Activated B cell treated with CpG ODN at 0.5 μM for 24 hours (primary cell): ENCODE measurements at regions not wholly inside any gene's neighbourhood (a gene's known extent, or its start where the extent isn't known, plus 50 kb on each side); places are given as distances from the start of the nearest gene placed in this dataset.
"Not testable (repeated sequence)": the region's sequence is repeated elsewhere in the genome, so short reads cannot be mapped to it uniquely, and the experiment has no call there.

Source experiments
- ATAC-seq: fragments of 200-7000 bp; cut with Tn5 transposase; one replicate; pipeline ENCODE4 v1.10.0; 2021; ENCODE audit warnings: low read depth, mild to moderate bottlenecking, moderate library complexity
- CTCF ChIA-PET: fragments of 350-600 bp; sonication (Branson Sonifier 250); formaldehyde crosslinking; loops from one replicate; lab custom pipeline; 2021; ENCODE audit warnings: antibody characterized with exemption; lab: Charles Lee
- POLR2A ChIA-PET: fragments of 350-600 bp; sonication (Branson Sonifier 250); formaldehyde crosslinking; loops from one replicate; lab custom pipeline; 2021; ENCODE audit warnings: antibody characterized with exemption; lab: Charles Lee
- DNase-seq: peaks from one replicate; pipeline ENCODE4 v3.0.0; 2022
- H3K27ac Mint-ChIP-seq: one replicate; pipeline ENCODE4 v1.8.0; 2020; ENCODE audit warnings: mixed read lengths
- H3K27me3 Mint-ChIP-seq: one replicate; pipeline ENCODE4 v1.8.0; 2021; ENCODE audit warnings: mixed read lengths
- H3K36me3 Mint-ChIP-seq: one replicate; pipeline ENCODE4 v1.8.0; 2021; ENCODE audit warnings: low read depth, mixed read lengths
- H3K4me1 Mint-ChIP-seq: one replicate; pipeline ENCODE4 v1.8.0; 2021; ENCODE audit warnings: mixed read lengths
- H3K4me3 Mint-ChIP-seq: one replicate; pipeline ENCODE4 v1.8.0; 2020; ENCODE audit warnings: mild to moderate bottlenecking, mixed read lengths
- H3K9me3 Mint-ChIP-seq: one replicate; pipeline ENCODE4 v1.8.0; 2020; ENCODE audit warnings: mixed read lengths
- CTCF ChIP-seq: fragments of 200-600 bp; IDR thresholded peaks from one replicate; pipeline ENCODE4 v1.8.0; 2022; ENCODE audit warnings: antibody characterized with exemption, mild to moderate bottlenecking
- intact Hi-C: fragments of 100-400 bp; cut with micrococcal nuclease; formaldehyde crosslinking; loops from one replicate; pipeline ENCODE4 v1.15.1; 2024

GRCh38 chr18:47383729-47384128, 132.3 kb upstream of the SKOR2 start:
- intact Hi-C loops = no loop called here
- DNase-seq (no peak), ATAC-seq (no peak)
- ChIA-PET POLR2A (no interaction called here), CTCF (no interaction called here)
- Mint-ChIP-seq H3K36me3 (no peaks in the 10 kb centered on the region), H3K4me1 (no peaks in the 10 kb centered on the region), H3K27me3 (peaks cover 17% of the 10 kb centered on the region), H3K4me3 (no peak overlapping the region), H3K9me3 (no peaks in the 10 kb centered on the region), H3K27ac (no peak overlapping the region)
- no peak for TF ChIP-seq CTCF

DNA sequence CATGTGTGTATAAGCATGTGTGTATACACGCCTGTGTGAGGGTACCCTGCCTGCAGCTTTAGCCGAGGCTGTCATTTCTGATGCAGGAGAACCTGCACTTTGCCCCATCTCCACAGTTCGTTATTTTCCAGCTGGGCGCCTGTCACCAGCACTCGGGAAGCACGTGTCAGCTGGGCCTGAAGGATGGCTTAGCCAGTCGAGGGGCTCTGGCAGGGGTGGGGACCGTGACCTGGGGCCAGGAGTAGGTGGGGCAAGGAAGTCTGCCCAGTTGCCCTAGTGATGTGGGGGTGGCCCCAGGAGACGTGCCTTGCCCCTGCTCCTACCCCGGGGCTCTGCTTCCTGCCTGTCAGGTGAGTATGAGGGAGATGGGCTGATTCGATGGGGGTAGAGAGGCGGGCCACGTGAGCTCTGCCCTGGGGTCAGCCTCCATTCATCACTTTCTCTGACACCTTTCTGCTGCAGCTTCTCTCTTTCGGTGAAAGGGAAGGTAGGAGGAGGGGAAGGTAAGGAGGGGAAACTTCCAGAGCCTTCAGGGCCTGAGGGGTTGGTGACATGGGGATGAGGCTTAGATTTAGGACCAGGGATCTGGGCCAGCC, 130.6 kb upstream of the SKOR2 start:
- DNase-seq (no peak), ATAC-seq (no peak)
- POLR2A ChIA-PET = no interaction called here
- no peak for TF ChIP-seq CTCF
- Mint-ChIP-seq H3K27me3 (peaks cover 12% of the 10 kb centered on the region), H3K27ac (no peak overlapping the region), H3K4me1 (no peaks in the 10 kb centered on the region), H3K9me3 (no peaks in the 10 kb centered on the region), H3K4me3 (no peak overlapping the region), H3K36me3 (no peaks in the 10 kb centered on the region)
- CTCF ChIA-PET = no interaction called here
- intact Hi-C loops = no loop called here

DNA sequence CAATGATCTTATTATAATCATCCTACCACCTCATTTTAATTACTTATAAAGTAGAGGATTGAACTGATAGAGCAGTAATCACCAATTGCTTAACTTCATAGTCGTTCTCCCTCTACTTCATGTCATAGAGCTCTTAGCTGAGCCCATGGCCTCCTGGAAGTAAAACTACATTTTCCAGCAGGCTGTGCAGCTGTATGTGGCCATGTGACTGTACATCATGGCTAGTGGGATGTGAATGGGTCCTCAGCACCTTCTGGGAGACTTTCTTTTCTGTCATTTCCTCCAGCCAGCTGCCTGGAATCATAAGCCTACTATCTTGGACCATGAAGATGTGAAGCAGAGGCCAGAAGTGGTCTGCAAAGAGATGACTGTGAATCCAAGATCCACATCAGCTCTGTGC, 128.7 kb upstream of the SKOR2 start:
- intact Hi-C loops = no loop called here
- H3K27ac Mint-ChIP-seq = no peak overlapping the region
- H3K36me3 Mint-ChIP-seq = no peaks in the 10 kb centered on the region
- CTCF ChIA-PET = no interaction called here
- POLR2A ChIA-PET = no interaction called here
- H3K4me3 Mint-ChIP-seq = no peak overlapping the region
- TF ChIP-seq CTCF = no peak
- ATAC-seq (no peak), DNase-seq (no peak)
- no peaks in the 10 kb centered on the region for H3K9me3 Mint-ChIP-seq
- no peaks in the 10 kb centered on the region for H3K4me1 Mint-ChIP-seq
- peaks cover 12% of the 10 kb centered on the region for H3K27me3 Mint-ChIP-seq

DNA sequence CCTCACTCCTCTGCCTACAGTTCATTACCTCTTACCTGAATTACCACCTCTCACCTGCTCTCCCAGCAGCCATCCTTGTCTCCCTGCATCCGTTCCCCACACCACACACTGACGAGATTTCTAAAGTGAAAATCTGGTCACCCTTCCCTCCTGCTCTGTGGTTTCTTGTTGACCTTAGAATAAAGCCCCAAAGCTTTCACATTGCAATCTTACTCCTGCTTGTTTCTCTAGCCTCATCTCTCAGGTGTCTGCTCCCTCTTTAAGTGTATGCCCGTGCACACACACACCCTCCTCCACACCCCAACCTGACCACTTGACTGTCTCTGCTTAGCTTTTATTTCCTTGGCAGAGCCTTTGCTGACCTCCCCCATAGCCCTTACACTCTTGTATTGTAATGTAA, 122.0 kb upstream of the SKOR2 start:
- H3K4me1 Mint-ChIP-seq = no peaks in the 10 kb centered on the region
- POLR2A ChIA-PET = no interaction called here
- TF ChIP-seq CTCF = no peak
- H3K4me3 Mint-ChIP-seq = no peak overlapping the region
- no peaks in the 10 kb centered on the region for H3K9me3 Mint-ChIP-seq
- no peak overlapping the region for H3K27ac Mint-ChIP-seq
- H3K36me3 Mint-ChIP-seq = no peaks in the 10 kb centered on the region
- intact Hi-C loops = no loop called here
- no peak for DNase-seq
- H3K27me3 Mint-ChIP-seq = peaks cover 7% of the 10 kb centered on the region
- no peak for ATAC-seq
- CTCF ChIA-PET = no interaction called here

- POLR2A ChIA-PET = no interaction called here
- Mint-ChIP-seq H3K36me3 (no peaks in the 10 kb centered on the region), H3K9me3 (peaks cover 9% of the 10 kb centered on the region), H3K4me3 (no peak overlapping the region), H3K4me1 (no peaks in the 10 kb centered on the region), H3K27ac (no peak overlapping the region), H3K27me3 (peaks cover 8% of the 10 kb centered on the region)
- CTCF ChIA-PET = no interaction called here
- ATAC-seq = no peak
- intact Hi-C loops = no loop called here
- no peak for DNase-seq
- TF ChIP-seq CTCF = no peak
These were observed 118.6 kb upstream of the SKOR2 start for GRCh38 chr18:47370052-47370451.

DNA sequence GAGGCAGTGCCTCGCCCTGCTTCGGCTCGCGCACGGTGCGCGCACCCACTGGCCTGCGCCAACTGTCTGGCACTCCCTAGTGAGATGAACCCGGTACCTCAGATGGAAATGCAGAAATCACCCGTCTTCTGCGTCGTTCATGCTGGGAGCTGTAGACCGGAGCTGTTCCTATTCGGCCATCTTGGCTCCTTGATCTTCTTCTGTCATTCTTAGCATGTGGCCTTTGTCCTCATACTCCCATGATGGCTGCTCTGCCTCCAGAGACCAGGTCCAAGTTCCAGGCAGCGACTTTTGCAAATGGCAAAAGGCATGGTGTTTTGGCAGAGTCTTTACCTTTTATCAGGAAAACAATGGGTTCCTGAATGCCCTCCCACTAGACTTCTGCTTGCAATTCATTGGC, 102.6 kb upstream of the SKOR2 start:
- H3K27ac Mint-ChIP-seq, H3K4me3 Mint-ChIP-seq, H3K4me1 Mint-ChIP-seq, DNase-seq, H3K27me3 Mint-ChIP-seq, ATAC-seq, POLR2A ChIA-PET, H3K36me3 Mint-ChIP-seq, H3K9me3 Mint-ChIP-seq, CTCF ChIA-PET, intact Hi-C loops: not testable (repeated sequence)
